Stimulated activated effector memory CD8-positive, alpha-beta T cell treated with anti-CD3 and anti-CD28 coated beads, Interleukin-12 subunit alpha, Interleukin-12 subunit beta, amount 100 ng/mL, for 72 hours (primary cell): ENCODE measurements at regions not wholly inside any gene's neighbourhood (a gene's known extent, or its start where the extent isn't known, plus 50 kb on each side); places are given as distances from the start of the nearest gene placed in this dataset.
"Not testable (repeated sequence)": the region's sequence is repeated elsewhere in the genome, so short reads cannot be mapped to it uniquely, and the experiment has no call there.

Experiments
- ATAC-seq: fragments of 150-1000 bp; cut with Tn5 transposase; 2 replicates; pipeline ENCODE4 v1.10.0; 2021
- DNase-seq, 2 donors: peaks; one replicate each; pipeline ENCODE4 v3.0.0; 2021 to 2022; ENCODE audit warnings: low spot score in 2 of 2
- H3K27ac Mint-ChIP-seq: one replicate; pipeline ENCODE4 v1.8.0; 2022; ENCODE audit warnings: mild to moderate bottlenecking, mixed read lengths
- H3K36me3 Mint-ChIP-seq: one replicate; pipeline ENCODE4 v1.8.0; 2022; ENCODE audit warnings: mild to moderate bottlenecking, mixed read lengths
- H3K4me1 Mint-ChIP-seq: one replicate; pipeline ENCODE4 v1.8.0; 2022; ENCODE audit warnings: mixed read lengths
- H3K4me3 Mint-ChIP-seq: one replicate; pipeline ENCODE4 v1.8.0; 2022; ENCODE audit warnings: mild to moderate bottlenecking, mixed read lengths
- H3K9me3 Mint-ChIP-seq: one replicate; pipeline ENCODE4 v1.8.0; 2022; ENCODE audit warnings: mixed read lengths

DNA sequence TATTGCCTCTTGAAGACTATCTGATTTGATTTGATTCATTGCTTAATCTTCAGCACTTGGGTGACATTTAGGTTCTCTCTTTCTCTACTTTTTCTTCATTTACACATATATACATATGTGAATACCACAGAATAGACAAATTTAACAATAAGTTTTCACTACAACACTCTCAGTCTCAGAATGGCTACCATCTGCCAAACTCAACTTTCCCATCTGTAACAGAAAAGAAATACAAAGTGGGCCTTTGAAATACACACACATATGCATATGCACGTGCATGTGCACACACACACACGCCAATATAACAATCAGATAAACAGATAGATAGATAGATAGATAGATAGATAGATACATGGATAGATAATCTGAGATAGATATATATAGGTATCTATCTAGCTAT is 762.8 kb upstream of the NUDT12 start:
- H3K4me1 Mint-ChIP-seq = no peaks in the 10 kb centered on the region
- peaks cover 10% of the 10 kb centered on the region for H3K9me3 Mint-ChIP-seq
- H3K4me3 Mint-ChIP-seq = no peak overlapping the region
- DNase-seq (no peak), ATAC-seq (no peak)
- H3K36me3 Mint-ChIP-seq = no peaks in the 10 kb centered on the region
- no peak overlapping the region for H3K27ac Mint-ChIP-seq

- DNase-seq, H3K27ac Mint-ChIP-seq, ATAC-seq, H3K36me3 Mint-ChIP-seq, H3K4me1 Mint-ChIP-seq, H3K4me3 Mint-ChIP-seq: not testable (repeated sequence)
- peaks cover 13% of the 10 kb centered on the region for H3K9me3 Mint-ChIP-seq
Observed at GRCh38 chr5:104316676-104317075, 754.1 kb upstream of the NUDT12 start.

GRCh38 chr5:104312481-104312880 is 749.9 kb upstream of the NUDT12 start:
- H3K27ac Mint-ChIP-seq = no peak overlapping the region
- peaks cover 11% of the 10 kb centered on the region for H3K9me3 Mint-ChIP-seq

DNA sequence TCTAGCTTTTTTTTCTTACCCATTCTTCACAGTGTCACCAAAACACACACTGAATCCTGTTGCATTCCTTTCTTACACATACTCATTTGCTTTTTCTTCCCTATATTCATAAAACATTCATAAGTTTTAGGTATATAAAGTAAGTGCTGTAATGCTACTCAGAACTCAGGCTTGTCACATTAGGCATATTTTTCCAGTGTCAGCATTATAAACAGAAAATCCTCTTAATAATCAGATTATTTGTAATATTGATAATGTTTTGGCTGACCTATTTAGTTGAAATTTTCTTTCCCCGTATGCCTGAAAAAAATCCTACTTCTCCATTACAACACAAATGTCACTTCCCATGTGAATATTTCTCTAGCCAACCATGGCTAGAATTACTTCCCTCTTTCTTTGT is 743.0 kb upstream of the NUDT12 start:
- ATAC-seq = no peak
- no peaks in the 10 kb centered on the region for H3K36me3 Mint-ChIP-seq
- no peaks in the 10 kb centered on the region for H3K4me1 Mint-ChIP-seq
- no peak for DNase-seq
- no peak overlapping the region for H3K27ac Mint-ChIP-seq
- H3K4me3 Mint-ChIP-seq = no peak overlapping the region
- H3K9me3 Mint-ChIP-seq = peaks cover 6% of the 10 kb centered on the region

More at GRCh38 chr5:104312481-104312880, 749.9 kb upstream of the NUDT12 start:
- H3K4me1 Mint-ChIP-seq = no peaks in the 10 kb centered on the region
- H3K36me3 Mint-ChIP-seq = no peaks in the 10 kb centered on the region
- H3K4me3 Mint-ChIP-seq = no peak overlapping the region
- DNase-seq (no peak), ATAC-seq (no peak)

GRCh38 chr5:104299998-104300706 is 737.6 kb upstream of the NUDT12 start:
- Mint-ChIP-seq H3K4me3 (no peak overlapping the region), H3K27ac (no peak overlapping the region), H3K4me1 (no peaks in the 10 kb centered on the region), H3K36me3 (no peaks in the 10 kb centered on the region), H3K9me3 (peaks cover 28% of the 10 kb centered on the region)
- no peak for DNase-seq
- no peak for ATAC-seq

- Mint-ChIP-seq H3K4me1 (no peaks in the 10 kb centered on the region), H3K27ac (no peak overlapping the region), H3K4me3 (no peak overlapping the region), H3K36me3 (no peaks in the 10 kb centered on the region), H3K9me3 (peaks cover 29% of the 10 kb centered on the region)
- no peak for ATAC-seq
- DNase-seq = no peak
Observed at GRCh38 chr5:104298518-104298917, 735.9 kb upstream of the NUDT12 start.

GRCh38 chr5:104297076-104297475 is 734.5 kb upstream of the NUDT12 start:
- DNase-seq = no peak

GRCh38 chr5:104295991-104296390 is 733.4 kb upstream of the NUDT12 start:
- ATAC-seq = no peak
- H3K36me3 Mint-ChIP-seq = no peaks in the 10 kb centered on the region
- H3K27ac Mint-ChIP-seq = no peak overlapping the region
- no peak for DNase-seq
- H3K9me3 Mint-ChIP-seq = peaks cover 33% of the 10 kb centered on the region
- H3K4me1 Mint-ChIP-seq = no peaks in the 10 kb centered on the region
- no peak overlapping the region for H3K4me3 Mint-ChIP-seq

More at GRCh38 chr5:104297076-104297475, 734.5 kb upstream of the NUDT12 start:
- no peak for ATAC-seq
- Mint-ChIP-seq H3K36me3 (no peaks in the 10 kb centered on the region), H3K4me3 (no peak overlapping the region), H3K9me3 (peaks cover 29% of the 10 kb centered on the region), H3K4me1 (no peaks in the 10 kb centered on the region), H3K27ac (no peak overlapping the region)

DNA sequence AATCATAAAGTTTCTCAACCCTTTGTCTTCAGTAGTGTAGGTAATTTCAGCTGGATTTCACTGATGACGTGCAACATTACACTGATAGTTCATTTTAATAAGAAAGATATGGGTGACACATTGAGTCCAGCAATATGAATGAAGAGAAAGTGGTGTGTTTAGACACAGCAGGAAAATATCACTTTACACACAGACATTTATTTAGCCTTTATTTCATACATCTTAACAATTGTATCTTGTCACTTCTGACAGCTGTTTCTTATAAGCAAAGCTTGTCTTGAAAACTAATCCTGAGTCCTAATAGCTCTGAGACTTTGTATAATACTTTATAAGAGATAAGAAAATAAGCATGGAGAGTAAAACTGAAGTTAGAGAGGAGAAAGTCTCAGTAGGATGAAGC is 720.5 kb upstream of the NUDT12 start:
- no peaks in the 10 kb centered on the region for H3K36me3 Mint-ChIP-seq
- DNase-seq (no peak), ATAC-seq (no peak)
- H3K4me1 Mint-ChIP-seq = no peaks in the 10 kb centered on the region
- peaks cover 21% of the 10 kb centered on the region for H3K9me3 Mint-ChIP-seq
- no peak overlapping the region for H3K4me3 Mint-ChIP-seq
- no peak overlapping the region for H3K27ac Mint-ChIP-seq

GRCh38 chr5:104273725-104274124 is 711.1 kb upstream of the NUDT12 start:
- Mint-ChIP-seq H3K4me3 (no peak overlapping the region), H3K36me3 (no peaks in the 10 kb centered on the region), H3K4me1 (no peaks in the 10 kb centered on the region), H3K27ac (no peak overlapping the region), H3K9me3 (peaks cover 12% of the 10 kb centered on the region)
- ATAC-seq (no peak), DNase-seq (no peak)

DNA sequence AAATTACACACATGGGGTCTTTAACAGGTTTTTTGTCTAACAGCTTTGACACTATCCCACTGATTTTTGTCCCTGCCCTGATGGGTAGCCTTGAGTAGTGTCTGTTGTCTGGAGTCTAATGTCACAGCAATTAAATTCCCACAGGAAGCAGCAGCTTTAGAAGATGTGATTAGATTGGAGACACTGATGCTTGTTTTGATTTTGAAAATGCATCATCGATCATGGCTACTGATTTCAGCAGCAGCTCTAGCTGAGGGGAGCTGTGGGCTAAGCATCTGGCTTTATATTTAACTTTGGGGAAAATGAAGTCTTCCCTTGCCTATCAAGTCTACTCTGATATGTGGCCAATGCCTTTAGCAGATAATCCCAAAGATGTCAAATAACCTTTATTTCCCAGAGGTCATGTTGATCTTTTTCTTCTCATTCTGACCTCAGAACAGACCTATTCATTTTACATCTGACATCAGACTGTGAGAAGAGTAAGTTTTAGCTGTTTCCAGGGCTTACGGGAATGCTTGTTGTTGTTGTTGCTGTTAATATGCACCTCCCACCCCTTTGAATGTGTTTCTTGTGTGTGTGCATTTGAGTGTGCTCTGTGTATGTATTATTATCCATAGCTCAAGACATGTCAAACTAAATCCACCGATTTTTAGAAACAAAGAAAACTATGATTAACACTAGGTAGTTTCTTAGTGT is 704.9 kb upstream of the NUDT12 start:
- Mint-ChIP-seq H3K4me1 (no peaks in the 10 kb centered on the region), H3K36me3 (no peaks in the 10 kb centered on the region), H3K4me3 (no peak overlapping the region), H3K9me3 (peaks cover 12% of the 10 kb centered on the region), H3K27ac (no peak overlapping the region)
- ATAC-seq = no peak
- DNase-seq = no peak

- ATAC-seq (no peak), DNase-seq (no peak)
- H3K4me3 Mint-ChIP-seq = no peak overlapping the region
- no peaks in the 10 kb centered on the region for H3K36me3 Mint-ChIP-seq
- no peak overlapping the region for H3K27ac Mint-ChIP-seq
- H3K4me1 Mint-ChIP-seq = no peaks in the 10 kb centered on the region
- peaks cover 12% of the 10 kb centered on the region for H3K9me3 Mint-ChIP-seq
Observed at GRCh38 chr5:104266161-104266560, 703.6 kb upstream of the NUDT12 start.

- ATAC-seq = no peak
Observed at GRCh38 chr5:104265531-104266140, 703.0 kb upstream of the NUDT12 start.

DNA sequence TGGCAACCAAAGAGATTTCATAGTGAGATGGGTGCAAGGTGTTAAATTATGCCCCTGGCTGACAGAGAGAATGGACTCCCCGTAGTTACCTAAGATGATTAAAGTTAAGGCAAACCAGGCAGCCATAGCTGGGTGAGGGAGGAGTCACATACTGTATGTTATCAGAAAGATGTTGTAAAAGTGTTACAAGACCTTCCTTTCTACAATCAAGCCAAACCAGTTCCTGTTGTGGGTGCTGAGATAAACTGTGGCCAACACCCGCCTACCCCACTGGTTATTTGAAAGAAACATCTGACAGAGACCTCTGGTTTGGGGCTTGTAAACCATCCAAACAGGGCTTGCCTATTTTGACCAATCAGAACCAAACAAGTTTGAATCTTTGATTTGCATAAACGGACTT is 684.7 kb upstream of the NUDT12 start:
- Mint-ChIP-seq H3K36me3 (no peaks in the 10 kb centered on the region), H3K4me1 (no peaks in the 10 kb centered on the region), H3K27ac (no peak overlapping the region), H3K4me3 (no peak overlapping the region), H3K9me3 (peaks cover 27% of the 10 kb centered on the region)
- ATAC-seq (no peak), DNase-seq (no peak)

More at GRCh38 chr5:104265531-104266140, 703.0 kb upstream of the NUDT12 start:
- H3K4me1 Mint-ChIP-seq = no peaks in the 10 kb centered on the region
- no peak overlapping the region for H3K27ac Mint-ChIP-seq
- H3K9me3 Mint-ChIP-seq = peaks cover 11% of the 10 kb centered on the region
- no peaks in the 10 kb centered on the region for H3K36me3 Mint-ChIP-seq
- DNase-seq = no peak
- H3K4me3 Mint-ChIP-seq = no peak overlapping the region

GRCh38 chr5:104241046-104241445 is 678.5 kb upstream of the NUDT12 start:
- H3K27ac Mint-ChIP-seq = no peak overlapping the region
- no peak for ATAC-seq
- DNase-seq = no peak
- H3K9me3 Mint-ChIP-seq = peaks cover 8% of the 10 kb centered on the region
- no peaks in the 10 kb centered on the region for H3K36me3 Mint-ChIP-seq
- H3K4me3 Mint-ChIP-seq = no peak overlapping the region
- H3K4me1 Mint-ChIP-seq = no peaks in the 10 kb centered on the region

DNA sequence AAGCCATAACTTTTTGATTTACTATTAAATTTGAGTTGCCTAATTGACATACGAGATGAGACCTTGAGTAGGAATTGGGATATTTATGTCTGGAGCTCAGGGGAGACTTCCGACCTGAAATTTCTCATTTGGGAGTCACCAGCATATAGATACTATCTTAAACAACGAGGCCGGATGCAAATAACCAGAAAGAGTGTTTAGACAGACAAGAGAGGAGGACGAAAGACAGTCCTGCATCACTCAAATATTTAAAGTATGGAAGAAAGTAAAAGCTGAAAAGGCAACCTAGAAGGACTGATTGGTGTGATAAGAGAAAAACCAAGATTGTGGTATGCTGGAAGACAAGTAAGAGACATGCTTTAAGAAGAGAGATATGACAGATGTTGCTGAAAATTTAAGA is 675.0 kb upstream of the NUDT12 start:
- Mint-ChIP-seq H3K9me3 (no peaks in the 10 kb centered on the region), H3K4me1 (no peaks in the 10 kb centered on the region), H3K27ac (no peak overlapping the region), H3K36me3 (no peaks in the 10 kb centered on the region), H3K4me3 (no peak overlapping the region)
- DNase-seq (no peak), ATAC-seq (no peak)
